ENCODE measurements at regions not wholly inside any gene's neighbourhood (a gene's known extent, or its start where the extent isn't known, plus 50 kb on each side); places are given as distances from the start of the nearest gene placed in this dataset.
"Not testable (repeated sequence)": the region's sequence is repeated elsewhere in the genome, so short reads cannot be mapped to it uniquely, and the experiment has no call there.

DNA sequence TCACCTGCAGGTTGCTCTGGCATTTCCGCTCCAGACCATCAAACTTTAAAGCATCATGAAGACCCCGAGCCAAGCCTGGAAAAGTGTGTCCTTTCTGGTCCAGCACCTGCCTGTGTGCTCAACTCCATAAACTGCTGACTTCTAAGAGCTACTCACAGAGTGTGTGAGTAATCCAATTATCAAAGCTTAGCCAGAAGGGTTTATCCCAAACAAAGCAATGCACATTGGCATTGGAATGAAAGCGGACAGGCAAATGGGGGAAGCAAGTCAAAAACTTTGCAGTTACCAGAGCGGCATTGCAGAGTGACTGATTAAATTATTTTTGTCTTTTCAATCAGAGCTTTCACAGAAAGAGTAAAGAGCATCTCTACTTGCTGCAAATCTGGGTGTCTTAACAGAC is 1262.4 kb upstream of the SEL1L start:
- Mint-ChIP-seq H3K27ac (ENCODE audit: unreplicated experiment) (no peak overlapping the region), H3K27me3 (ENCODE audit: unreplicated experiment) (no peaks in the 10 kb centered on the region), H3K4me1 (ENCODE audit: unreplicated experiment) (no peaks in the 10 kb centered on the region), H3K4me3 (ENCODE audit: unreplicated experiment) (no peak overlapping the region), H3K36me3 (ENCODE audit: unreplicated experiment) (no peaks in the 10 kb centered on the region), H3K9me3 (ENCODE audit: unreplicated experiment) (no peaks in the 10 kb centered on the region)
- no peak for DNase-seq (ENCODE audit: extremely low spot score, unreplicated experiment)
- TF ChIP-seq, protein P1, sequence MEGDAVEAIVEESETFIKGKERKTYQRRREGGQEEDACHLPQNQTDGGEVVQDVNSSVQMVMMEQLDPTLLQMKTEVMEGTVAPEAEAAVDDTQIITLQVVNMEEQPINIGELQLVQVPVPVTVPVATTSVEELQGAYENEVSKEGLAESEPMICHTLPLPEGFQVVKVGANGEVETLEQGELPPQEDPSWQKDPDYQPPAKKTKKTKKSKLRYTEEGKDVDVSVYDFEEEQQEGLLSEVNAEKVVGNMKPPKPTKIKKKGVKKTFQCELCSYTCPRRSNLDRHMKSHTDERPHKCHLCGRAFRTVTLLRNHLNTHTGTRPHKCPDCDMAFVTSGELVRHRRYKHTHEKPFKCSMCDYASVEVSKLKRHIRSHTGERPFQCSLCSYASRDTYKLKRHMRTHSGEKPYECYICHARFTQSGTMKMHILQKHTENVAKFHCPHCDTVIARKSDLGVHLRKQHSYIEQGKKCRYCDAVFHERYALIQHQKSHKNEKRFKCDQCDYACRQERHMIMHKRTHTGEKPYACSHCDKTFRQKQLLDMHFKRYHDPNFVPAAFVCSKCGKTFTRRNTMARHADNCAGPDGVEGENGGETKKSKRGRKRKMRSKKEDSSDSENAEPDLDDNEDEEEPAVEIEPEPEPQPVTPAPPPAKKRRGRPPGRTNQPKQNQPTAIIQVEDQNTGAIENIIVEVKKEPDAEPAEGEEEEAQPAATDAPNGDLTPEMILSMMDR (IDR thresholded peaks at IDR 0.05) = no peak

DNA sequence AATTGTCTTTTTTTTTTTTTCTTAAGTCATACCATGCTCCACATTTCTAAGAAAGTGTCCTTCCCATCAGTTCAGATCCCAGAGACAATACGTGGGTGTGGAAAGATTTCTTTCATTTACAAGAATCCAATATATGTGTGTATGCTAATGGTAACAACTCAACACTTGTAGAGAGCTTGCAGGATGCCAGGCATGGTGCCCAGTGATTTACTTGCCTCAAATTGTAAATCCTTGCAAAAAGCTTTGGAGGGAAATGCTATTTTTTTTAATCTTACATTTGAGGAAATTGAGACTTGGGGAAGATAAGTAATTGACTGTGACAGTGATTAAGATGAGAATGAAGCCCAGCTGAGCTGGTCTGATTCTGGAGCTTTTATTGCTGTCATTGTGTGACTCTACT is 1264.6 kb upstream of the SEL1L start:
- peaks cover 3% of the 10 kb centered on the region for H3K9me3 Mint-ChIP-seq (ENCODE audit: unreplicated experiment)
- no peak for DNase-seq (ENCODE audit: extremely low spot score, unreplicated experiment)
- H3K27me3 Mint-ChIP-seq (ENCODE audit: unreplicated experiment) = no peaks in the 10 kb centered on the region
- no peak overlapping the region for H3K4me3 Mint-ChIP-seq (ENCODE audit: unreplicated experiment)
- no peaks in the 10 kb centered on the region for H3K4me1 Mint-ChIP-seq (ENCODE audit: unreplicated experiment)
- TF ChIP-seq, protein P1 (IDR thresholded peaks at IDR 0.05) = no peak
- H3K27ac Mint-ChIP-seq (ENCODE audit: unreplicated experiment) = no peak overlapping the region
- H3K36me3 Mint-ChIP-seq (ENCODE audit: unreplicated experiment) = no peaks in the 10 kb centered on the region

DNA sequence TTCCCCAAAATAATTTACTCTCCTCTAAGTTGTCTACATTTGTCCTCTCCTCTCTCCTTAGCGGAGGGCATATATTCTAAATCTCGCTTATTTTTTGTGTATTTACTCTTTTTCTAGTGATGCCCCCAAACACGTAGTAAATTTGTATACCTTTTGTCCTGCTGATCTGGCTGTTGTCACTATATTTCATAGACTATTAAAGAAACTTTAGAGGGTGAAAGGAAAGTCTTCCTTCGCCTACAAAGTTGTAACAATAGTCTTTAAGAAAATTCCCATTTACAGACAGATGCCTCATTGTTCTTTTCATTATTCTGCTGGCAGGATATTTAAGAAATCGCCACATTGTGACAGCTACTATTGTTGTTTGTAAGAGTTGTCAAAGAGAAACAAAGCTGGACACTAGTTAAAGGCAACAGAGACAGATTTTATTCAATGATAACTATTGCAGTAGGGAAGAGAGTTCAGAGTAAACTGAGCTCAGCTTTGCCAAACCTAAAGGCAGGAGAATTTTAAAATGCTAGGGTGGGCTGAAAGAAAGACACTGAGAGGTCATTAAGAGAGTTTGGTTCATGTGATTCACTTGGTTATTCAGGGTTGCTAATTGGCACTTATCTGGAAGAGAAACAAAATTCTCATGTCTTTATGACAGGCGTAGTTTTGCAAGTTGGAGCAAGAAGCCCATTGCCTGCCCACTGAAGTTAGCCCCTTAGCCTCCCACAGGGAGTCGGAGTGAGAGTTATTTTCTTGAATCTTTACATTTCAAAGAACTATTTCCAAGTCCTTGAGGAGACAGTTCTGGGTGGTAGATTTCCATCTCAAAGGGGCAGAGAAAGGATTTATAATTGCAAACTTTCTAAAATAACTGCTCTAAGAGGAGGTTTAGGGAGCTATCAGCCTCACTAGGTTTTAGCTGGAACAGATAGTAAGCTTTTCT is 1272.5 kb upstream of the SEL1L start:
- Mint-ChIP-seq H3K9me3 (ENCODE audit: unreplicated experiment) (peaks cover 3% of the 10 kb centered on the region), H3K36me3 (ENCODE audit: unreplicated experiment) (no peaks in the 10 kb centered on the region), H3K4me1 (ENCODE audit: unreplicated experiment) (no peaks in the 10 kb centered on the region), H3K27ac (ENCODE audit: unreplicated experiment) (no peak overlapping the region), H3K4me3 (ENCODE audit: unreplicated experiment) (no peak overlapping the region), H3K27me3 (ENCODE audit: unreplicated experiment) (peaks cover 4% of the 10 kb centered on the region)
- TF ChIP-seq, protein P1 (IDR thresholded peaks at IDR 0.05) = no peak
- DNase-seq (ENCODE audit: extremely low spot score, unreplicated experiment) = no peak

DNA sequence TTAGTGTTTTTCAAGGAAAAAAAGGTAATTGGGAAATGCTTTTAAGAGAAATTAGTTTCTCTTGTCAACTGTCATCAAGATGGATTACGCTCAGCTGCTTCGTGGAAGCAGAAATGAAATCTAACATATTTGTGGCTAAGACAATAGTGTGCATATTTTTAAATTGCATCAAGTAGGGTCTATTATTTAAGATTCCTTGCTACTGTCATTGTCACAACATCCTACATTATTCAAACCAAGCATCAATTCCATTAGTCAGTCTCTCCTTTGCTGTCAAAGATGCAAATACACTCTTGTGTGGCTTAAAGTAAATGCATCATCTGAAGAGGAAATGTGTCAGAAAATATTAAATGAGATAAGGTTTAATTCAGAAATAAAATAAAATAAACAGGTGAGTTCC is 1277.6 kb upstream of the SEL1L start:
- DNase-seq (ENCODE audit: extremely low spot score, unreplicated experiment) = no peak
- H3K27ac Mint-ChIP-seq (ENCODE audit: unreplicated experiment) = no peak overlapping the region
- H3K36me3 Mint-ChIP-seq (ENCODE audit: unreplicated experiment) = no peaks in the 10 kb centered on the region
- no peaks in the 10 kb centered on the region for H3K4me1 Mint-ChIP-seq (ENCODE audit: unreplicated experiment)
- H3K4me3 Mint-ChIP-seq (ENCODE audit: unreplicated experiment) = no peak overlapping the region
- H3K9me3 Mint-ChIP-seq (ENCODE audit: unreplicated experiment) = no peaks in the 10 kb centered on the region
- peaks cover 2% of the 10 kb centered on the region for H3K27me3 Mint-ChIP-seq (ENCODE audit: unreplicated experiment)
- TF ChIP-seq, protein P1 (IDR thresholded peaks at IDR 0.05) = no peak

DNA sequence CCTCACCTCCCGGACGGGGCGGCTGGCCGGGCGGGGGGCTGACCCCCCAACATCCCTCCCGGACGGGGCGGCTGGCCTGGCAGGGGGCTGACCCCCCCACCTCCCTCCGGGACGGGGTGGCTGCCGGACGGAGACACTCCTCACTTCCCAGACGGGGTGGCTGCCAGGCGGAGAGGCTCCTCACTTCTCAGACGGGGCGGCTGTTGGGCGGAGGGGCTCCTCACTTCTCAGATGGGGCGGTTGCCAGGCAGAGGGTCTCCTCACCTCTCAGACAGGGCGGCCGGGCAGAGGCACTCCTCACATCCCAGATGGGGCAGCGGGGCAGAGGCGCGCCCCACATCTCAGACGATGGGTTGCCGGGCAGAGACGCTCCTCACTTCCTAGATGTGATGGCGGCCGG is 1280.7 kb upstream of the SEL1L start:
- not testable (repeated sequence) for H3K27me3 Mint-ChIP-seq (ENCODE audit: unreplicated experiment); H3K36me3 Mint-ChIP-seq (ENCODE audit: unreplicated experiment); H3K4me1 Mint-ChIP-seq (ENCODE audit: unreplicated experiment); H3K9me3 Mint-ChIP-seq (ENCODE audit: unreplicated experiment); DNase-seq (ENCODE audit: extremely low spot score, unreplicated experiment); H3K4me3 Mint-ChIP-seq (ENCODE audit: unreplicated experiment); H3K27ac Mint-ChIP-seq (ENCODE audit: unreplicated experiment)

Measured in osteocyte (in vitro differentiated cells).